Uterus (tissue), 2 donors: ENCODE measurements at regions not wholly inside any gene's neighbourhood (a gene's known extent, or its start where the extent isn't known, plus 50 kb on each side); places are given as distances from the start of the nearest gene placed in this dataset.

Experiments
- POLR2A ChIP-seq, 2 donors: fragments of 450-650 bp; IDR thresholded peaks; one replicate each; pipeline ENCODE4 v1.6.1; 2016; ENCODE audit warnings: antibody characterized with exemption in 2 of 2, mild to moderate bottlenecking in 1 of 2, moderate library complexity in 1 of 2
- TF ChIP-seq, protein P1 (sequence below), 4 experiments: fragments of 200-600 bp in 2 of 4; fragments of 450-650 bp in 2 of 4; sonication (generic) in 2 of 4; IDR thresholded peaks; one replicate each; pipeline ENCODE4 v1.5.1; 2016 to 2019; ENCODE audit warnings: antibody characterized with exemption in 4 of 4, mild to moderate bottlenecking in 2 of 4, moderate library complexity in 1 of 4

DNA sequence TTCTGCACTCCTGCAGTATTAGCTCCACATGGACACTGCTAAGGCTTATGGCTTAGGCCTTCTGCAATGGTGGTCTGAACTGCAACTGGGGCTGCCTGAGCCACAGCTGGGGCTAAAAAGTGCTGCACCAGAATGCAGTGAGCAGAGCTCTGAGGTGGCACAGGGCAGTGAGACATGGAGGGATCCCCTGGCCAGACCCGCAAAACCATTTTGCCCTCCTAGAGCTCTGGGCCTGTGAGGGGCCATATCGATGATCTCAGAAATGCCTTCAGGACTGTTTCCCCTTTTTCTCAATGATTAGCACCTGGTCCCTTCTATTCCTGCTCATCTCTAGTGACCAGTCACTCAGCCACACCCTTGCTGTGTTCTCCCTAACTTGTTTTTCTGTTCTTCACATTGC is 397.7 kb downstream of the UQCRFS1 start:
- TF ChIP-seq, protein P1, sequence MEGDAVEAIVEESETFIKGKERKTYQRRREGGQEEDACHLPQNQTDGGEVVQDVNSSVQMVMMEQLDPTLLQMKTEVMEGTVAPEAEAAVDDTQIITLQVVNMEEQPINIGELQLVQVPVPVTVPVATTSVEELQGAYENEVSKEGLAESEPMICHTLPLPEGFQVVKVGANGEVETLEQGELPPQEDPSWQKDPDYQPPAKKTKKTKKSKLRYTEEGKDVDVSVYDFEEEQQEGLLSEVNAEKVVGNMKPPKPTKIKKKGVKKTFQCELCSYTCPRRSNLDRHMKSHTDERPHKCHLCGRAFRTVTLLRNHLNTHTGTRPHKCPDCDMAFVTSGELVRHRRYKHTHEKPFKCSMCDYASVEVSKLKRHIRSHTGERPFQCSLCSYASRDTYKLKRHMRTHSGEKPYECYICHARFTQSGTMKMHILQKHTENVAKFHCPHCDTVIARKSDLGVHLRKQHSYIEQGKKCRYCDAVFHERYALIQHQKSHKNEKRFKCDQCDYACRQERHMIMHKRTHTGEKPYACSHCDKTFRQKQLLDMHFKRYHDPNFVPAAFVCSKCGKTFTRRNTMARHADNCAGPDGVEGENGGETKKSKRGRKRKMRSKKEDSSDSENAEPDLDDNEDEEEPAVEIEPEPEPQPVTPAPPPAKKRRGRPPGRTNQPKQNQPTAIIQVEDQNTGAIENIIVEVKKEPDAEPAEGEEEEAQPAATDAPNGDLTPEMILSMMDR (IDR thresholded peaks at IDR 0.05) = no peak
- TF ChIP-seq POLR2A (IDR thresholded peaks at IDR 0.05) = no peak
